HUES48 (cell line): ENCODE measurements at regions not wholly inside any gene's neighbourhood (a gene's known extent, or its start where the extent isn't known, plus 50 kb on each side); places are given as distances from the start of the nearest gene placed in this dataset.
"Not testable (repeated sequence)": the region's sequence is repeated elsewhere in the genome, so short reads cannot be mapped to it uniquely, and the experiment has no call there.

ENCODE experiments used
- H3K27ac ChIP-seq: one replicate; pipeline ENCODE4 v1.7.0; 2013; ENCODE audit warnings: low read depth, low read length, inconsistent platforms
- H3K27me3 ChIP-seq: 2 replicates; pipeline ENCODE4 v1.6.1; 2013; ENCODE audit warnings: mild to moderate bottlenecking, low read length; ENCODE audit not compliant: control insufficient read depth, insufficient read depth
- H3K36me3 ChIP-seq: 2 replicates; pipeline ENCODE4 v1.6.1; 2013; ENCODE audit warnings: low read length; ENCODE audit not compliant: control insufficient read depth, insufficient read depth
- H3K4me1 ChIP-seq: 2 replicates; pipeline ENCODE4 v1.6.1; 2013; ENCODE audit warnings: mild to moderate bottlenecking, low read length; ENCODE audit not compliant: control insufficient read depth, insufficient read depth
- H3K4me3 ChIP-seq: 2 replicates; pipeline ENCODE4 v1.5.1; 2013; ENCODE audit warnings: mild to moderate bottlenecking, low read depth, low read length
- H3K9ac ChIP-seq: 2 replicates; pipeline ENCODE4 v1.6.1; 2013; ENCODE audit warnings: mild to moderate bottlenecking, low read depth, low read length, moderate library complexity
- H3K9me3 ChIP-seq: 2 replicates; pipeline ENCODE4 v1.6.1; 2013; ENCODE audit warnings: low read length; ENCODE audit not compliant: control insufficient read depth, insufficient read depth

DNA sequence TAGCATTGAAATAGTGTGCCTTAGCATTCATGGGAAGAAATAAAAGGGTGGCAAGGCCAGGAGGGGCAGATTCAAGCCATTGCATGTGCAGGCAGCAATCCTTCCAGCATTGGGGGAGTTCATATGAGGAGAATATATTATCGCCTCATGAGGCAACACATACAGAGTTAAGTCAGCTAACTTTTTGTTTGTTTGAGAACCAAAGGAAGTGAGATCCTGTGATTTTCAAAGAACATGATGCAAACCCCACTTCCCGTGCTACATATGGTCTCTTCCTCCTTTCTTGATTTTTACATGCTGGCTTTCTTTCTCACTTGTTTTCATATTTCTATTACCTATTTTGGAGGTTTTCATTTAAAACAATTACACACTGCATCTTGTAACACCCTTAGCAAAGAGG is 579.7 kb upstream of the ARID1B start:
- H3K27me3 ChIP-seq: no peaks in the 10 kb centered on the region
- H3K9me3 ChIP-seq: no peaks in the 10 kb centered on the region
- no peaks in the 10 kb centered on the region for H3K36me3 ChIP-seq
- H3K9ac ChIP-seq: no peak overlapping the region
- no peak overlapping the region for H3K27ac ChIP-seq
- H3K4me1 ChIP-seq: no peaks in the 10 kb centered on the region; the same call in 1 of the 2 replicates
- no peak overlapping the region for H3K4me3 ChIP-seq

- Histone ChIP-seq H3K9ac (no peak overlapping the region), H3K4me3 (no peak overlapping the region), H3K4me1 (no peaks in the 10 kb centered on the region; the same call in 1 of the 2 replicates), H3K27me3 (no peaks in the 10 kb centered on the region), H3K27ac (no peak overlapping the region), H3K36me3 (no peaks in the 10 kb centered on the region), H3K9me3 (no peaks in the 10 kb centered on the region)
Observed at GRCh38 chr6:156194981-156195380, 582.2 kb upstream of the ARID1B start.

- no peak overlapping the region for H3K27ac ChIP-seq
- no peak overlapping the region for H3K9ac ChIP-seq
- H3K4me1 ChIP-seq: peaks cover 14% of the 10 kb centered on the region
- no peaks in the 10 kb centered on the region for H3K9me3 ChIP-seq
- H3K36me3 ChIP-seq: no peaks in the 10 kb centered on the region
- no peaks in the 10 kb centered on the region for H3K27me3 ChIP-seq
- no peak overlapping the region for H3K4me3 ChIP-seq
Observed at GRCh38 chr6:156193381-156193780, 583.8 kb upstream of the ARID1B start.

- Histone ChIP-seq H3K4me3 (no peak overlapping the region), H3K36me3 (no peaks in the 10 kb centered on the region), H3K4me1 (peaks cover 15% of the 10 kb centered on the region), H3K9ac (no peak overlapping the region), H3K27me3 (no peaks in the 10 kb centered on the region), H3K27ac (no peak overlapping the region), H3K9me3 (no peaks in the 10 kb centered on the region)
Observed at GRCh38 chr6:156191895-156192294, 585.3 kb upstream of the ARID1B start.

DNA sequence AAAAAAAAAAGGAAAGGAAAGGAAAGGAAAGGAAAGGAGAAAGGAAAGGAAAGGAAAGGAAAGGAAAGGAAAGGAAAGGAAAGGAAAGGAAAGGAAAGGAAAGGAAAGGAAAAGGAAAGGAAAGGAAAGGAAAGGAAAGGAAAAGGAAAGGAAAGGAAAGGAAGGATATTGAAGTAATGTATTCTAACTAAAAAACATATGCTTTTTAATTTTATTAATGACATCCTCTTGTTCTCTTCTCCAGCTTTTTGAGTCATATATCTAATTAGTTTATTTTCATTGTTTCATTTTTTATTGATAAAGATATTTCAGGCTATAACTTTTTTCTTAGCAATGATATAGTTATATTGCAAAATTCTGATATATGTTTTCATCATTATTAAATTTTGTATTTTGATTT is 585.8 kb upstream of the ARID1B start:
- not testable (repeated sequence) for H3K9me3 ChIP-seq, H3K36me3 ChIP-seq, H3K9ac ChIP-seq, H3K27me3 ChIP-seq, H3K27ac ChIP-seq, H3K4me3 ChIP-seq
- H3K4me1 ChIP-seq: peaks cover 15% of the 10 kb centered on the region; the same call in 1 of the 2 replicates

DNA sequence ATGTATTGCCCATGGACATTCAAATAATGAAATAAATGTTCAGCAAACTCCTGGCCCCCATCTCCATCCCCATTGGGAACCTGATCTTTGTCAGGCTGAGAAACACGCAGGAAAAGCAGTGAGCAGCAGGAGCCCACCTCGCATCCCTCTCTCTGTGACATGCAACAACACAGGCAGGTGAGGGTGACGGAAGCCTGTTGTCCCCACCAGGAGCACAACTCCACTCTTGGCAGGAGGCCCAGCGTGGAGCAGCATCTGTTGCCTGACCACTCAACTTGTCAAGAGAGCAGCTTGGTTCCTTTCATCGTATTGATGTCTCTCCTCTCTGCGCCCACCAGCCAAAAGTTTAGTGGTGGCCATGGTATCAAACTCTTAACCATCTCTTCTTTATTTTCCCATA is 586.9 kb upstream of the ARID1B start:
- no peak overlapping the region for H3K27ac ChIP-seq
- H3K27me3 ChIP-seq: no peaks in the 10 kb centered on the region
- no peak overlapping the region for H3K9ac ChIP-seq
- no peak overlapping the region for H3K4me3 ChIP-seq
- no peaks in the 10 kb centered on the region for H3K36me3 ChIP-seq
- peaks cover 15% of the 10 kb centered on the region; the same call in 1 of the 2 replicates for H3K4me1 ChIP-seq
- no peaks in the 10 kb centered on the region for H3K9me3 ChIP-seq

DNA sequence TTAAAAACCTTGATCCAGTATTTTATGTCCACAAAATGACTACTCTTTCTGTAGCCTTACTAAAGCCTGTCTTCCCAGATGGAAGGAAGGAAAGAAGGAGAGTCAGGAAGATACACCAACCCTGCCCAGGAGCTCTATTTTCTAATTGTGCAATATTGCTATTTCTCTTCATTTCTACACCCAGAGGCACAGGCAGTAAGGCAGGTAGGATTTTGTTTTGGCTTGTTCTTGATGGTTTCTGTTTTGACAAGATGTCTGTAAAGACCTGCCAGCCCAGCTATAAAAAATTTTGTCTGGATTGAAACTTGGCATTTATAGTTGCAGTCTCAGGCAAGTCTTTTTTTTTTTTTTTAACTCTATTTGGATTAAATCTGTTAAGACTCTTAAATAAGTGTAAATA is 587.5 kb upstream of the ARID1B start:
- peaks cover 15% of the 10 kb centered on the region; the same call in 1 of the 2 replicates for H3K4me1 ChIP-seq
- no peaks in the 10 kb centered on the region for H3K36me3 ChIP-seq
- H3K27me3 ChIP-seq: no peaks in the 10 kb centered on the region
- H3K4me3 ChIP-seq: no peak overlapping the region
- H3K27ac ChIP-seq: no peak overlapping the region
- no peaks in the 10 kb centered on the region for H3K9me3 ChIP-seq
- H3K9ac ChIP-seq: no peak overlapping the region

- H3K4me1 ChIP-seq: peaks cover 15% of the 10 kb centered on the region; the same call in 1 of the 2 replicates
- H3K9ac ChIP-seq: no peak overlapping the region
- no peaks in the 10 kb centered on the region for H3K36me3 ChIP-seq
- no peaks in the 10 kb centered on the region for H3K27me3 ChIP-seq
- H3K4me3 ChIP-seq: no peak overlapping the region
- no peaks in the 10 kb centered on the region for H3K9me3 ChIP-seq
- H3K27ac ChIP-seq: no peak overlapping the region
Observed at GRCh38 chr6:156189195-156189594, 588.0 kb upstream of the ARID1B start.

DNA sequence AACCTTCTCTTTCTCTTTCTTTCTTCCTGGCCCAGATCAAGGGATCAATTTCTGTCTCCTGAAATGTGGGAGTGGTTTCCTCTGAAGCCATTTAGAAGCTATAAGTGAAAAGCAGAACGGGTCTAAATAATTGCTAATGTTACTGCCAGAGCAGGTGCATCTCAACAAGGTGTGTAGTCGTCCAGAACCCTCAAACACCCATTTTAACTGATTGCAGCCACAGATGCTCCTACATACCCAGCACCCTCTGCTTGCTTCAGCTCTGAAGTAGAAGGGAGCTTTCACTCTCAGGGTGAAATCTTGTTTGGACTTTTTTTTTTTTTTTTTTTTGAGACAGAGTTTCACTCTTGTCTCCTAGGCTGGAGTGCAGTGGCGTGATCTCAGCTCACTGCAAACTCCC is 592.1 kb upstream of the ARID1B start:
- Histone ChIP-seq H3K4me1 (peaks cover 15% of the 10 kb centered on the region; the same call in 1 of the 2 replicates), H3K36me3 (no peaks in the 10 kb centered on the region), H3K27ac (no peak overlapping the region), H3K4me3 (no peak overlapping the region), H3K9ac (no peak overlapping the region), H3K27me3 (no peaks in the 10 kb centered on the region), H3K9me3 (no peaks in the 10 kb centered on the region)

DNA sequence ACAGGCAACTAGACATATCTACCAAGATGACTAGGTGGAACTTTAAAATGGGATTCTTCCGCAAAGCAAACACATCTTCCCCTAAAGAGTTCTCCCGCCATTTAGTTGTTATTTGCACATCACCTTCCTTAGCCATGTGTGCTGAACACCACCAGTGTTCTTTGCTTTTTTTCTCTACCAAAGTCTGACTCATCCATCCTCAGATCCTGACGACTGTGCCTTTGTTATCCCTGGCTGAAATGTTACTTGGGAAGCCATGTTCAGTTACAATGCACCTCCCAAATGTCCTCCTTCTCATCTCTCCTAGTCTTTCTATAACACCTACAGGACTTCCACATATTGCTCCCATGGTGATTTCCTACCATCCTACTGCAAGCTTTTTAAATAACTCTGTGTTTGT is 593.5 kb upstream of the ARID1B start:
- no peaks in the 10 kb centered on the region for H3K36me3 ChIP-seq
- no peak overlapping the region for H3K4me3 ChIP-seq
- H3K9me3 ChIP-seq: no peaks in the 10 kb centered on the region
- no peaks in the 10 kb centered on the region for H3K27me3 ChIP-seq
- no peak overlapping the region for H3K27ac ChIP-seq
- H3K9ac ChIP-seq: no peak overlapping the region
- H3K4me1 ChIP-seq: 0 out of 2 replicates have a peak, but pooled peaks cover 5% of the 10 kb centered on the region

GRCh38 chr6:156182356-156182755 is 594.8 kb upstream of the ARID1B start:
- Histone ChIP-seq H3K27ac (no peak overlapping the region), H3K4me1 (no peaks in the 10 kb centered on the region), H3K9me3 (no peaks in the 10 kb centered on the region), H3K27me3 (no peaks in the 10 kb centered on the region), H3K9ac (no peak overlapping the region), H3K4me3 (no peak overlapping the region), H3K36me3 (no peaks in the 10 kb centered on the region)

DNA sequence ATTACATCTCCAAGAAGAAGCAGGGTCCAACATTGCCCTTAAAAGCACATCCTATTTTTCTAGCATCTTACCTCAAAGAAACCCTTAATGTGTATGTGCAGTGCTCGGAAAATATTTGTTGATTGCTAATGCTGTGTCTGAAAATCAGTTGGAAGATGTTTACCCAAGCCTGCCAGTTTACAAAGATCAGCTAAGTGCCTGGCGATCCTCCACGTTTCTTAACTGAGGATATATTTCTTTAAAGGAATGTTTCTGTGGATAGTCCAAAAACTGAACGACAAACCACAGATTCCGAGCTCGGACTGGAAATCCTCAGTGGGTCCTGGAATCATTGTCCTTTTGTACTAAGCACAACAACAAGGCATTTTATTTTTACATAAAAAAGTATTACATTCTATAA is 595.7 kb upstream of the ARID1B start:
- no peak overlapping the region for H3K9ac ChIP-seq
- no peaks in the 10 kb centered on the region for H3K36me3 ChIP-seq
- no peaks in the 10 kb centered on the region for H3K27me3 ChIP-seq
- H3K9me3 ChIP-seq: no peaks in the 10 kb centered on the region
- H3K4me1 ChIP-seq: peaks cover 3% of the 10 kb centered on the region; the same call in 1 of the 2 replicates
- H3K4me3 ChIP-seq: no peak overlapping the region
- no peak overlapping the region for H3K27ac ChIP-seq
